ENCODE measurements at regions not wholly inside any gene's neighbourhood (a gene's known extent, or its start where the extent isn't known, plus 50 kb on each side); places are given as distances from the start of the nearest gene placed in this dataset.

- TF ChIP-seq CTCF (IDR thresholded peaks at IDR 0.05) (no peak), ZFX (IDR thresholded peaks at IDR 0.05; ENCODE audit: borderline replicate concordance) (no peak)
These were observed 97.8 kb upstream of the KLF4 start for GRCh38 chr9:107587191-107587963.

All from 22Rv1 (cell line).